ENCODE measurements at regions not wholly inside any gene's neighbourhood (a gene's known extent, or its start where the extent isn't known, plus 50 kb on each side); places are given as distances from the start of the nearest gene placed in this dataset.

DNA sequence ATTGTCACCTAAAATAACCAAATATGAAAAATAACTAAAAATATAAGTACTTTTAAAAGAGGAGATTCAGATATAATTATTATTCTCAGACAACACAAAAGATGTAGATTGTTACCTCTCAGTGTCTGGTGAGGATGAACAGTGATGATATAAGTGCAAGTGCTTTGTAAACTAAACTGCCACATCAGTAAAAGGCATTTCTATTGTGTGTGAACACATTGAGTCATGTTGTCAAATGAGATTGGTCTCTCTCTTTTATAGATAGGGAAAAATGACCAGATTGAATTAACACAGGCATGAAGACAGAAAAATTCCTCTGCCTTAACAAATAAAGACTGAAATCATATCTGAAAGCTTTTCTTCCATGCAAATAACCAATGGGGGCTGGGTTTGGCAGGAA lies 182.4 kb upstream of the TMEFF2 start:
- TF ChIP-seq EZH2phosphoT487 (IDR thresholded peaks at IDR 0.05; ENCODE audit: low read length) = no peak
- TF ChIP-seq EZH2 (optimal IDR thresholded peaks at IDR 0.05; ENCODE audit: low read depth, low read length) = no peak
- TF ChIP-seq, protein P1, sequence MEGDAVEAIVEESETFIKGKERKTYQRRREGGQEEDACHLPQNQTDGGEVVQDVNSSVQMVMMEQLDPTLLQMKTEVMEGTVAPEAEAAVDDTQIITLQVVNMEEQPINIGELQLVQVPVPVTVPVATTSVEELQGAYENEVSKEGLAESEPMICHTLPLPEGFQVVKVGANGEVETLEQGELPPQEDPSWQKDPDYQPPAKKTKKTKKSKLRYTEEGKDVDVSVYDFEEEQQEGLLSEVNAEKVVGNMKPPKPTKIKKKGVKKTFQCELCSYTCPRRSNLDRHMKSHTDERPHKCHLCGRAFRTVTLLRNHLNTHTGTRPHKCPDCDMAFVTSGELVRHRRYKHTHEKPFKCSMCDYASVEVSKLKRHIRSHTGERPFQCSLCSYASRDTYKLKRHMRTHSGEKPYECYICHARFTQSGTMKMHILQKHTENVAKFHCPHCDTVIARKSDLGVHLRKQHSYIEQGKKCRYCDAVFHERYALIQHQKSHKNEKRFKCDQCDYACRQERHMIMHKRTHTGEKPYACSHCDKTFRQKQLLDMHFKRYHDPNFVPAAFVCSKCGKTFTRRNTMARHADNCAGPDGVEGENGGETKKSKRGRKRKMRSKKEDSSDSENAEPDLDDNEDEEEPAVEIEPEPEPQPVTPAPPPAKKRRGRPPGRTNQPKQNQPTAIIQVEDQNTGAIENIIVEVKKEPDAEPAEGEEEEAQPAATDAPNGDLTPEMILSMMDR (IDR thresholded peaks at IDR 0.05; ENCODE audit: low read length) = no peak
- Histone ChIP-seq H3K27me3 (replicated peaks; ENCODE audit: insufficient read depth, low read length) (no peaks in the 10 kb centered on the region), H3K9me2 (replicated peaks; ENCODE audit: insufficient read depth, low read length) (no peaks in the 10 kb centered on the region), H3K4me2 (ENCODE audit: low read depth, low read length) (no peak overlapping the region), H4K20me1 (ENCODE audit: insufficient read depth, low read length) (no peaks in the 10 kb centered on the region), H3F3A (ENCODE audit: insufficient read depth, low read length) (no peaks in the 10 kb centered on the region), H3K4me3 (ENCODE audit: low read length) (no peak overlapping the region), H3K79me2 (ENCODE audit: low read length) (no peaks in the 10 kb centered on the region), H3K9ac (ENCODE audit: low read length) (no peak overlapping the region), H3K4me1 (ENCODE audit: low read length) (no peaks in the 10 kb centered on the region), H3K36me3 (replicated peaks; ENCODE audit: insufficient read depth, low read length) (no peaks in the 10 kb centered on the region), H3K9me3 (replicated peaks; ENCODE audit: insufficient read depth, low read length) (no peaks in the 10 kb centered on the region), H3K27ac (ENCODE audit: low read length) (no peak overlapping the region), H2AFZ (ENCODE audit: low read length) (no peak overlapping the region)
- DNase-seq = no peak

DNA sequence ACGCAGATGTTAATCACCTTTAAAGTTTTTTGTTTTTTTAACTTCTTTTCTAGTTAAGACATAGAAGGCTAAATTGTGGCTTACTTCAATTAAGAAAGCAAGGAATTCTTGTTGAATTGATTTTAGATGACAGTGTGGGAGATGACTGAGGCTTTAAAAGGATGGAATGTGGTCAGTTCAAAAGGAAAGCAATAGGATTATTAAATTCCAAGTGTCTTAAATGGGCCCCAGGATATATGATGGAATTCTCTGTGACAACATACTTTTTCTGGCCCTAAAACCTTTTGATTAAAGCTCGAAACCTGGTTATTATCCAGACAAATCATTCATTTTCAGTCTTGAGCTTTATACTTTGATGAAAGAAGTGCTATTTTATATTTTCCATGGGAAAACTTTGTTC lies 179.0 kb upstream of the TMEFF2 start:
- Histone ChIP-seq H4K20me1 (ENCODE audit: insufficient read depth, low read length) (no peaks in the 10 kb centered on the region), H3K4me2 (ENCODE audit: low read depth, low read length) (no peak overlapping the region), H3K9ac (ENCODE audit: low read length) (no peak overlapping the region), H3F3A (ENCODE audit: insufficient read depth, low read length) (no peaks in the 10 kb centered on the region), H3K4me3 (ENCODE audit: low read length) (no peak overlapping the region), H3K4me1 (ENCODE audit: low read length) (no peaks in the 10 kb centered on the region), H2AFZ (ENCODE audit: low read length) (no peak overlapping the region), H3K27ac (ENCODE audit: low read length) (no peak overlapping the region), H3K36me3 (replicated peaks; ENCODE audit: insufficient read depth, low read length) (no peaks in the 10 kb centered on the region), H3K9me2 (replicated peaks; ENCODE audit: insufficient read depth, low read length) (no peaks in the 10 kb centered on the region), H3K27me3 (replicated peaks; ENCODE audit: insufficient read depth, low read length) (no peaks in the 10 kb centered on the region), H3K79me2 (ENCODE audit: low read length) (no peaks in the 10 kb centered on the region), H3K9me3 (replicated peaks; ENCODE audit: insufficient read depth, low read length) (no peaks in the 10 kb centered on the region)
- TF ChIP-seq EZH2 (optimal IDR thresholded peaks at IDR 0.05; ENCODE audit: low read depth, low read length) = no peak
- no peak for TF ChIP-seq EZH2phosphoT487 (IDR thresholded peaks at IDR 0.05; ENCODE audit: low read length)
- TF ChIP-seq, protein P1 (IDR thresholded peaks at IDR 0.05; ENCODE audit: low read length) = no peak
- no peak for DNase-seq

DNA sequence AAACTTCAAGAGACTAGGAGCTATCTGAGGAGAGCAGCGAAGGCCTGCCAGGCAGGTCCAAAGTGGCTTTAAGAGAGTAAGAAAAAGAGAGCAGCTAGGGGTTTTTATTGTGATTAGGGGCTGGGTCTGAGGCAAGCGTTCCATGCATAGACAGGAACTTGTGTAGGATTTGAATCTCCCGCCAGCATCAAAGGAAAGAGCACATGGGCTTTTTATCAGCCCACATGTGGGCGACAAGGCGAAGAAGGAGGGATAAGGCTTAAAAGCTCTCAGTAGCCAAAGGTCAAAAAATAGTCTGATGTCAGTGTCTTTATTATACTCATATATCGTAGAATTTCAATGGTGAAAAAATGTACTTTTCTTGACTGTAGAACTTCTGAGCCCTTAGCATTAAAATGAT lies 178.5 kb upstream of the TMEFF2 start:
- Histone ChIP-seq H3K4me2 (ENCODE audit: low read depth, low read length) (no peak overlapping the region), H3K27ac (ENCODE audit: low read length) (no peak overlapping the region), H3K4me1 (ENCODE audit: low read length) (no peaks in the 10 kb centered on the region), H2AFZ (ENCODE audit: low read length) (no peak overlapping the region), H3K36me3 (replicated peaks; ENCODE audit: insufficient read depth, low read length) (no peaks in the 10 kb centered on the region), H3K9ac (ENCODE audit: low read length) (no peak overlapping the region), H3F3A (ENCODE audit: insufficient read depth, low read length) (no peaks in the 10 kb centered on the region), H3K79me2 (ENCODE audit: low read length) (no peaks in the 10 kb centered on the region), H3K9me2 (replicated peaks; ENCODE audit: insufficient read depth, low read length) (no peaks in the 10 kb centered on the region), H3K9me3 (replicated peaks; ENCODE audit: insufficient read depth, low read length) (no peaks in the 10 kb centered on the region), H3K27me3 (replicated peaks; ENCODE audit: insufficient read depth, low read length) (no peaks in the 10 kb centered on the region), H4K20me1 (ENCODE audit: insufficient read depth, low read length) (no peaks in the 10 kb centered on the region), H3K4me3 (ENCODE audit: low read length) (no peak overlapping the region)
- TF ChIP-seq, protein P1 (IDR thresholded peaks at IDR 0.05; ENCODE audit: low read length) = no peak
- TF ChIP-seq EZH2phosphoT487 (IDR thresholded peaks at IDR 0.05; ENCODE audit: low read length) = no peak
- no peak for TF ChIP-seq EZH2 (optimal IDR thresholded peaks at IDR 0.05; ENCODE audit: low read depth, low read length)
- DNase-seq = no peak
